ENCODE measurements at regions not wholly inside any gene's neighbourhood (a gene's known extent, or its start where the extent isn't known, plus 50 kb on each side); places are given as distances from the start of the nearest gene placed in this dataset.

DNA sequence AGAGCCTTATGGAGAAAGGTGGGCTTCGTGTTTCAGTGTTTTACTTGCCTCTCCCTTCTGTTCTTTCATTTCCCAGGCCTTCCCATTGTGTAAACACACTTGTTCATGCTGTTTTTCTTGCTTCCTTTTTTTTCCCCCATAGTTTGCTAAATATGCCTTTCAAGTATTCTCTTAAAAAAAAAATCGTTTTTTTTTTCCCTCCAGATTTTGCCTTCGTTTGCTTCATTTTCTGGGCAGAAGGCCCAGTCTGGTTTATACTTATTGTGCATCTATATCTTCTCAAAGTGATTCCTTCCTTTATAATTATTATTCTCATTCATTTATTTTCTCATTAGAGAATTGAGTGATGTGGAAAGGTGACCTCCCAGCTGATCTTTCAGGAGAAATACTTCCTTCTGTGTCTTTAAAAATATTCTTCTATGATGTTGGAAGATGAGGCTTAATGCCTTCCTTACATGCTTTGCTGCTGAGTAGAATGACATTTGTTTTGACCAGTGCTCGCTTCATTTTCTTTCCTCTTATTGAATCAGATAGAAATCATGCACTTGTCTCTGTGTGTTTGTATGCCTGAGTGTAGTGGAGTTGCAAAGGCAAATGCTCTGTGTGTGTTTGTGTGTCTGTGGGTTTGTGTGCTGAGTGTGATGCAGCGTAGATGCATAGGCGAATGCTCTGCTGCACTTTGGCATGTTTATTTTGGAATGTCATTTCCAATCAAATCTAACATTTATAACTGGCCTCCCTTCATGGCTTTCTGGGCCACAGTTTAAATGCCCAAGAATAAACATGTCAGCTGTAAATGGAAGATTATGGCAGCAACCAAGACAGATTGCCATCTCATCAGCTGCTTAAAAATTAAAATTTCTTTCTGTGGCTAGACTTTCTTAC is 591.4 kb downstream of the FGF9 start:
- TF ChIP-seq, protein P1, sequence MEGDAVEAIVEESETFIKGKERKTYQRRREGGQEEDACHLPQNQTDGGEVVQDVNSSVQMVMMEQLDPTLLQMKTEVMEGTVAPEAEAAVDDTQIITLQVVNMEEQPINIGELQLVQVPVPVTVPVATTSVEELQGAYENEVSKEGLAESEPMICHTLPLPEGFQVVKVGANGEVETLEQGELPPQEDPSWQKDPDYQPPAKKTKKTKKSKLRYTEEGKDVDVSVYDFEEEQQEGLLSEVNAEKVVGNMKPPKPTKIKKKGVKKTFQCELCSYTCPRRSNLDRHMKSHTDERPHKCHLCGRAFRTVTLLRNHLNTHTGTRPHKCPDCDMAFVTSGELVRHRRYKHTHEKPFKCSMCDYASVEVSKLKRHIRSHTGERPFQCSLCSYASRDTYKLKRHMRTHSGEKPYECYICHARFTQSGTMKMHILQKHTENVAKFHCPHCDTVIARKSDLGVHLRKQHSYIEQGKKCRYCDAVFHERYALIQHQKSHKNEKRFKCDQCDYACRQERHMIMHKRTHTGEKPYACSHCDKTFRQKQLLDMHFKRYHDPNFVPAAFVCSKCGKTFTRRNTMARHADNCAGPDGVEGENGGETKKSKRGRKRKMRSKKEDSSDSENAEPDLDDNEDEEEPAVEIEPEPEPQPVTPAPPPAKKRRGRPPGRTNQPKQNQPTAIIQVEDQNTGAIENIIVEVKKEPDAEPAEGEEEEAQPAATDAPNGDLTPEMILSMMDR (IDR thresholded peaks at IDR 0.05): no peak
- no peak for TF ChIP-seq ZFX (IDR thresholded peaks at IDR 0.05; ENCODE audit: borderline replicate concordance)

All from 22Rv1 (cell line).